ENCODE measurements at regions not wholly inside any gene's neighbourhood (a gene's known extent, or its start where the extent isn't known, plus 50 kb on each side); places are given as distances from the start of the nearest gene placed in this dataset.

- TF ChIP-seq CTCF (IDR thresholded peaks at IDR 0.05) (no peak), POLR2A (IDR thresholded peaks at IDR 0.05) (no peak)
Observed at GRCh38 chrX:40385256-40385655, 195.5 kb upstream of the ATP6AP2 start.
